GM23248 (cell line): ENCODE measurements at regions not wholly inside any gene's neighbourhood (a gene's known extent, or its start where the extent isn't known, plus 50 kb on each side); places are given as distances from the start of the nearest gene placed in this dataset.

ENCODE experiments used
- EZH2 ChIP-seq: fragments of 200-600 bp; sonication (generic); IDR thresholded peaks from 2 replicates; pipeline ENCODE4 v1.6.1; 2018; ENCODE audit warnings: antibody characterized with exemption, mild to moderate bottlenecking; ENCODE audit not compliant: insufficient read depth, poor library complexity, severe bottlenecking
- EZH2phosphoT487 ChIP-seq: fragments of 200-600 bp; sonication (generic); IDR thresholded peaks from 2 replicates; pipeline ENCODE4 v1.6.1; 2018; ENCODE audit warnings: antibody characterized with exemption, moderate library complexity, mild to moderate bottlenecking, low read depth; ENCODE audit not compliant: insufficient read depth

DNA sequence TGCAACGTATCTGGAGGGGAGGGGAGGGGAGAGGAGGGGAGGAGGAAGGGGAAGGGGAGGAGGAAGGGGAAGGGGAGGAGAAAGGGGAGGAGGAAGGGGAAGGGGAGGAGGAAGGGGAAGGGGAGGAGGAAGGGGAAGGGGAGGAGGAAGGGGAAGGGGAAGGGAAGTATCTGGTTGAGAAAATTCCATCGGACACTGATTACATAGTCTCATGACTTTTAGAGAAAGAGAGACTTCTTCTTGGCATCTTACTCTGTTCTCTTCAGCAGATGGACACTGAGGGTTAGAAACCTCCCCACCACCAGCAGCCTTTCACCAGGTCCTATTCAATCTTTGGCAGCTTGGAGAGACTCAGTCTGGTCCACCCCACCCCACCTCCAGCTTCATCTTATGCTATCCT is 296.3 kb downstream of the TNS1 start:
- TF ChIP-seq EZH2: no peak
- TF ChIP-seq EZH2phosphoT487: no peak
